ENCODE measurements at regions not wholly inside any gene's neighbourhood (a gene's known extent, or its start where the extent isn't known, plus 50 kb on each side); places are given as distances from the start of the nearest gene placed in this dataset.

GRCh38 chr18:25451077-25451658 is 99.2 kb upstream of the ZNF521 start:
- Histone ChIP-seq H3K4me1 (ENCODE audit: control insufficient read depth, extremely low read depth, insufficient read depth, low read length) (no peaks in the 10 kb centered on the region), H3K79me2 (ENCODE audit: control insufficient read depth, insufficient read depth, low read length) (no peaks in the 10 kb centered on the region), H2AFZ (ENCODE audit: low read length) (no peak overlapping the region), H3K36me3 (ENCODE audit: control insufficient read depth, insufficient read depth, low read length) (no peaks in the 10 kb centered on the region), H4K20me1 (ENCODE audit: control insufficient read depth, extremely low read depth, insufficient read depth, low read length) (no peaks in the 10 kb centered on the region), H3K4me3 (replicated peaks in 1 of 4; ENCODE audit: control extremely low read depth in 1 of 4, insufficient read depth in 1 of 4, low read depth in 3 of 4, low read length in 4 of 4) (no peak overlapping the region), H3K27me3 (ENCODE audit: control insufficient read depth, insufficient read depth, low read length) (no peaks in the 10 kb centered on the region), H3K4me2 (ENCODE audit: extremely low read depth, insufficient read depth, low read length) (no peak overlapping the region), H3K9me3 (ENCODE audit: control insufficient read depth, insufficient read depth, low read depth, low read length) (no peaks in the 10 kb centered on the region), H3K9ac (ENCODE audit: insufficient read depth, low read length) (no peak overlapping the region), H3K27ac (ENCODE audit: insufficient read depth, low read length) (no peak overlapping the region)
- TF ChIP-seq EZH2 (IDR thresholded peaks at IDR 0.05; ENCODE audit: low read length, missing control alignments) (no peak), CTCF (conservative IDR thresholded peaks at IDR 0.05 in 1 of 2, IDR thresholded peaks at IDR 0.05 in 1 of 2; ENCODE audit: low read depth in 1 of 2, low read length in 2 of 2) (no peak)
- no peak for DNase-seq (ENCODE audit: low read depth in 2 of 2)

GRCh38 chr18:25449046-25449445 is 97.1 kb upstream of the ZNF521 start:
- H3K9me3 ChIP-seq (ENCODE audit: control insufficient read depth, insufficient read depth, low read depth, low read length): no peaks in the 10 kb centered on the region
- H2AFZ ChIP-seq (ENCODE audit: low read length): no peak overlapping the region
- no peak overlapping the region for H3K4me2 ChIP-seq (ENCODE audit: extremely low read depth, insufficient read depth, low read length)
- H3K9ac ChIP-seq (ENCODE audit: insufficient read depth, low read length): no peak overlapping the region
- H3K27me3 ChIP-seq (ENCODE audit: control insufficient read depth, insufficient read depth, low read length): no peaks in the 10 kb centered on the region
- H3K4me1 ChIP-seq (ENCODE audit: control insufficient read depth, extremely low read depth, insufficient read depth, low read length): no peaks in the 10 kb centered on the region
- TF ChIP-seq EZH2 (IDR thresholded peaks at IDR 0.05; ENCODE audit: low read length, missing control alignments): no peak
- TF ChIP-seq CTCF (conservative IDR thresholded peaks at IDR 0.05 in 1 of 2, IDR thresholded peaks at IDR 0.05 in 1 of 2; ENCODE audit: low read depth in 1 of 2, low read length in 2 of 2): no peak
- H4K20me1 ChIP-seq (ENCODE audit: control insufficient read depth, extremely low read depth, insufficient read depth, low read length): no peaks in the 10 kb centered on the region
- no peak for DNase-seq (ENCODE audit: low read depth in 2 of 2)
- no peaks in the 10 kb centered on the region for H3K79me2 ChIP-seq (ENCODE audit: control insufficient read depth, insufficient read depth, low read length)
- no peaks in the 10 kb centered on the region for H3K36me3 ChIP-seq (ENCODE audit: control insufficient read depth, insufficient read depth, low read length)
- H3K27ac ChIP-seq (ENCODE audit: insufficient read depth, low read length): no peak overlapping the region
- H3K4me3 ChIP-seq (replicated peaks in 1 of 4; ENCODE audit: control extremely low read depth in 1 of 4, insufficient read depth in 1 of 4, low read depth in 3 of 4, low read length in 4 of 4): no peak overlapping the region

GRCh38 chr18:25446972-25447371 is 95.0 kb upstream of the ZNF521 start:
- TF ChIP-seq CTCF (conservative IDR thresholded peaks at IDR 0.05 in 1 of 2, IDR thresholded peaks at IDR 0.05 in 1 of 2; ENCODE audit: low read depth in 1 of 2, low read length in 2 of 2) (no peak), EZH2 (IDR thresholded peaks at IDR 0.05; ENCODE audit: low read length, missing control alignments) (no peak)
- Histone ChIP-seq H3K27me3 (ENCODE audit: control insufficient read depth, insufficient read depth, low read length) (no peaks in the 10 kb centered on the region), H3K27ac (ENCODE audit: insufficient read depth, low read length) (no peak overlapping the region), H3K4me1 (ENCODE audit: control insufficient read depth, extremely low read depth, insufficient read depth, low read length) (no peaks in the 10 kb centered on the region), H3K9me3 (ENCODE audit: control insufficient read depth, insufficient read depth, low read depth, low read length) (no peaks in the 10 kb centered on the region), H4K20me1 (ENCODE audit: control insufficient read depth, extremely low read depth, insufficient read depth, low read length) (no peaks in the 10 kb centered on the region), H3K4me3 (replicated peaks in 1 of 4; ENCODE audit: control extremely low read depth in 1 of 4, insufficient read depth in 1 of 4, low read depth in 3 of 4, low read length in 4 of 4) (no peak overlapping the region), H3K79me2 (ENCODE audit: control insufficient read depth, insufficient read depth, low read length) (no peaks in the 10 kb centered on the region), H3K9ac (ENCODE audit: insufficient read depth, low read length) (no peak overlapping the region), H3K36me3 (ENCODE audit: control insufficient read depth, insufficient read depth, low read length) (no peaks in the 10 kb centered on the region), H3K4me2 (ENCODE audit: extremely low read depth, insufficient read depth, low read length) (no peak overlapping the region), H2AFZ (ENCODE audit: low read length) (no peak overlapping the region)
- no peak for DNase-seq (ENCODE audit: low read depth in 2 of 2)
